Nephron (organoid): ENCODE measurements at regions not wholly inside any gene's neighbourhood (a gene's known extent, or its start where the extent isn't known, plus 50 kb on each side); places are given as distances from the start of the nearest gene placed in this dataset.

Experiments
- H3K27ac Mint-ChIP-seq, 3 experiments: 2 replicates each; pipeline ENCODE4 v1.8.0; 2020; ENCODE audit warnings: mixed read lengths in 3 of 3, mild to moderate bottlenecking in 2 of 3, moderate library complexity in 1 of 3
- H3K27me3 Mint-ChIP-seq: 2 replicates; pipeline ENCODE4 v1.8.0; 2021; ENCODE audit warnings: low read depth, mild to moderate bottlenecking, moderate library complexity, mixed read lengths
- H3K36me3 Mint-ChIP-seq: 2 replicates; pipeline ENCODE4 v1.8.0; 2020; ENCODE audit warnings: low read depth, mixed read lengths
- H3K4me1 Mint-ChIP-seq: 2 replicates; pipeline ENCODE4 v1.8.0; 2020; ENCODE audit warnings: mixed read lengths
- H3K4me3 Mint-ChIP-seq, 3 experiments: 2 replicates each; pipeline ENCODE4 v1.8.0; 2020; ENCODE audit warnings: mild to moderate bottlenecking in 3 of 3, mixed read lengths in 3 of 3, moderate library complexity in 2 of 3
- H3K9me3 Mint-ChIP-seq: 2 replicates; pipeline ENCODE4 v1.8.0; 2020; ENCODE audit warnings: mixed read lengths
- TF ChIP-seq, protein P1 (sequence below), 3 experiments: fragments of 200-600 bp; sonication (generic); IDR thresholded peaks; one replicate each; pipeline ENCODE4 v1.5.0; 2021; ENCODE audit warnings: antibody characterized with exemption in 3 of 3; ENCODE audit not compliant: unreplicated experiment in 3 of 3

DNA sequence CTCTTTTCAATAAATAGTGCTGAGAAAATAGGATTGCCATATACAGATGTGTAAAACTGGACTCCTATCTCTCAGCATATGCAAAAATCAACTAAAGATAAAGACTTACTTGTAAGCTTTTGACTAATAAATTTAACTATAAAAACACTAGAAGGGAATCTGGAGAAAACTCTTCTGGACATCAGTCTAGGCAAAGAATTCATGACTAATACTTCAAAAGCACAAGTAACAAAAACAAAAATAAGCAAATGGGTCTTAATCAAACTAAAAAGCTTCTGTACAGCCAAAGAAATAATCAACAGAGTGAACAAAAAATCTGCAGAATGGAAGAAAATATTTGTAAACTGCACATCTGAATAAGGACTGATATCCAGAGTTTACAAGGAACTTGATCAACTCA, 1122.2 kb downstream of the TBL1XR1 start:
- H3K27me3 Mint-ChIP-seq, result no peaks in the 10 kb centered on the region
- no peak overlapping the region for H3K27ac Mint-ChIP-seq
- TF ChIP-seq, protein P1, sequence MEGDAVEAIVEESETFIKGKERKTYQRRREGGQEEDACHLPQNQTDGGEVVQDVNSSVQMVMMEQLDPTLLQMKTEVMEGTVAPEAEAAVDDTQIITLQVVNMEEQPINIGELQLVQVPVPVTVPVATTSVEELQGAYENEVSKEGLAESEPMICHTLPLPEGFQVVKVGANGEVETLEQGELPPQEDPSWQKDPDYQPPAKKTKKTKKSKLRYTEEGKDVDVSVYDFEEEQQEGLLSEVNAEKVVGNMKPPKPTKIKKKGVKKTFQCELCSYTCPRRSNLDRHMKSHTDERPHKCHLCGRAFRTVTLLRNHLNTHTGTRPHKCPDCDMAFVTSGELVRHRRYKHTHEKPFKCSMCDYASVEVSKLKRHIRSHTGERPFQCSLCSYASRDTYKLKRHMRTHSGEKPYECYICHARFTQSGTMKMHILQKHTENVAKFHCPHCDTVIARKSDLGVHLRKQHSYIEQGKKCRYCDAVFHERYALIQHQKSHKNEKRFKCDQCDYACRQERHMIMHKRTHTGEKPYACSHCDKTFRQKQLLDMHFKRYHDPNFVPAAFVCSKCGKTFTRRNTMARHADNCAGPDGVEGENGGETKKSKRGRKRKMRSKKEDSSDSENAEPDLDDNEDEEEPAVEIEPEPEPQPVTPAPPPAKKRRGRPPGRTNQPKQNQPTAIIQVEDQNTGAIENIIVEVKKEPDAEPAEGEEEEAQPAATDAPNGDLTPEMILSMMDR (IDR thresholded peaks at IDR 0.05; ENCODE audit: unreplicated experiment in 3 of 3), result no peak
- H3K4me1 Mint-ChIP-seq, result peaks cover 27% of the 10 kb centered on the region
- no peak overlapping the region for H3K4me3 Mint-ChIP-seq
- H3K36me3 Mint-ChIP-seq, result no peaks in the 10 kb centered on the region
- peaks cover 2% of the 10 kb centered on the region for H3K9me3 Mint-ChIP-seq

DNA sequence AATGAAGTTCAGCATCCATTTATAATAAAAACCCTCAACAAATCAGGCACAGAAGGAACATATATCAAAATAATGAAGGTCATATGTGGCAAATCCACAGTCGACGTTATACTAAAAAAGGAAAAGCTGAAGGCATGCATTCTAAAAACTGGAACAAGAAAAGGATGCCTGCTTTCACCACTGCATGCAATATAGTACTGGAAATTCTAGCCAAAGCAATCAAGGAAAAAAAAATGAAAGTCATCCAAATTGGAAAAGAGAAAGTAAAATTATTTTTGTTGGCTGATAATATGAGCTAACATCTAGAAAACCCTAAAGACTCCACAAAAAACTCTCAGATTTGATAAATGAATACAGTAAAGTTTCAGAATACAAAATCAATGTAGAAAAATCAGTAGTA, 1123.2 kb downstream of the TBL1XR1 start:
- no peak overlapping the region for H3K4me3 Mint-ChIP-seq
- TF ChIP-seq, protein P1 (IDR thresholded peaks at IDR 0.05; ENCODE audit: unreplicated experiment in 3 of 3), result no peak

DNA sequence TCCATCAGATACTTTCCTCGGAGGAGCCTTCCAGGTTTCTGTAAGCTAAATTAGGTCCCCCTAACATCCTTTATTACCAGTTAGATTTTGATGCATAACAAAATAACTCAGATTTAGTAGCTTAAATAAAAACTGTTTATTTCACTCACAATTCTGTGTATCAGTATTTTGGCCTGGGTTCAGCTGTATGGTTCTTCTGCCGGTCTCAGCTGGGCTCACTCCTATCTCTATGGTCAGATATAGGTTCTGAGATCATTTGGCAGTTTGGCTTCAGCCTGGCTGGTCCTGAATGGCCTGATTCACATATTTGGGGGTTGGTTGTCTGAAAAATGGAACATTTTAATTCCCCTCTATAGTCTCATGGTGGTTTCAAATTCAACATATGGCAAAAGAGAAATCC, 1125.3 kb downstream of the TBL1XR1 start:
- Mint-ChIP-seq H3K36me3 (no peaks in the 10 kb centered on the region), H3K4me1 (peaks cover 13% of the 10 kb centered on the region), H3K9me3 (no peaks in the 10 kb centered on the region), H3K4me3 (no peak overlapping the region), H3K27me3 (no peaks in the 10 kb centered on the region), H3K27ac (no peak overlapping the region)
- TF ChIP-seq, protein P1 (IDR thresholded peaks at IDR 0.05; ENCODE audit: unreplicated experiment in 3 of 3), result no peak

More for the DNA sequence above, 1123.2 kb downstream of the TBL1XR1 start:
- H3K9me3 Mint-ChIP-seq, result peaks cover 2% of the 10 kb centered on the region
- no peaks in the 10 kb centered on the region for H3K36me3 Mint-ChIP-seq
- H3K4me1 Mint-ChIP-seq, result peaks cover 25% of the 10 kb centered on the region
- H3K27ac Mint-ChIP-seq, result no peak overlapping the region
- no peaks in the 10 kb centered on the region for H3K27me3 Mint-ChIP-seq

DNA sequence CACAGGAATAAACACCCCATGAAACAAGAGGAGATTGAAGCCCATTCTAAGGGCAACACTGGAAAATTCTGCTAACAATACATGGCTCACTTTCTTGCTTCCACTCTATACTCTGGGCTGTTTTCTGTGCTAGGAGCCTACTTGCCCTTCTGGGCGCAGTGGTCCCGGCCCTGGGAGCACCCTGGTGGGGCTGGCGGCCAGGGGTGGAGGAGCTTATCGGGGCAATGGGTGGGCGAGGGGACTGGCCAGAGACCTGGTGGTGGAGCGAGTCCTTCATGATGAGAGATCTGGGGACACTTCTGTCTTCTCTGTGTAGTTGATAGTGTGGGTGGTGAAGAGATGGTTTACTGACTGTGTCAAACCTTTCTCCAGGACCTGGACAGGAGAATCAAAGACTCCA, 1128.5 kb downstream of the TBL1XR1 start:
- Mint-ChIP-seq H3K9me3 (no peaks in the 10 kb centered on the region), H3K27me3 (no peaks in the 10 kb centered on the region)
- TF ChIP-seq, protein P1 (IDR thresholded peaks at IDR 0.05; ENCODE audit: unreplicated experiment in 3 of 3), result no peak

DNA sequence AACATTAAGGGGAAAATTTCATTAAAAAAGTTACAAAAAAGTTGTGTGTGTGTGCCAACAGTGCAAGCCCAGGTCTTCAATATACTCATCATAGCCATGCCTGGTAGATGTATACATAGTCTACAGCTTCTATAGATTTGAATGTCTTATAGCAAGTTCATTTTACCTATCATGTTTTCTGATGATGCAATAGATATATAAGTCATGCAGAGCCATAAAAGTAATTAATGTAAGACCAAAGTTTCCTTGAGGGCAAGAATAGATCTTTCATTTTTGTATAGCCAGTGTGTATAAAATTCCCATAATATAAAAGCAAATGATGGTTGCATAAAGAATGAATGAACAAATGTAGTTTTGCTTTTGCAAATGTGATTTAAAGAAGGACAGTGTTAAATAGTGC, 1138.4 kb downstream of the TBL1XR1 start:
- TF ChIP-seq, protein P1 (IDR thresholded peaks at IDR 0.05; ENCODE audit: unreplicated experiment in 3 of 3), result no peak
- Mint-ChIP-seq H3K4me1 (no peaks in the 10 kb centered on the region), H3K36me3 (no peaks in the 10 kb centered on the region), H3K27ac (no peak overlapping the region), H3K4me3 (no peak overlapping the region), H3K27me3 (no peaks in the 10 kb centered on the region), H3K9me3 (no peaks in the 10 kb centered on the region)

More for the DNA sequence above, 1128.5 kb downstream of the TBL1XR1 start:
- H3K4me1 Mint-ChIP-seq, result no peaks in the 10 kb centered on the region
- H3K36me3 Mint-ChIP-seq, result no peaks in the 10 kb centered on the region
- no peak overlapping the region for H3K27ac Mint-ChIP-seq
- H3K4me3 Mint-ChIP-seq, result no peak overlapping the region

DNA sequence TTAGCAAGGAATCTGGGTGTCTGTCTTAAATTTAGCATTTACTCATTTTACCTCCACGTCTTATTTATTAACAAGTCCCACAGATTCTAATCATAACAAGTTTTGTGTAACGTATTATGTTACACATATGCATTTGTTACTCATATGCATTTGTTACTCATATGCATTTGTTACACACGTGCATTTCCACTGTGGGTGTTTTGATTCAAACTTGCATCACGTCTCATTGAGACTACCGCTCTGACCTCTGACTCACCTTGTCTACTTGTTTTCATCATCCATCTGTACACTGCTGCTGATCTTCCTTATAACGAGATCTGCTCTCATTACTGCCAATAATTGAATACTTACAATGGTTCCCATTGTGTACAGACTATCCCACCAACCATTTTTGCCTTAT, 1141.4 kb downstream of the TBL1XR1 start:
- H3K9me3 Mint-ChIP-seq, result no peaks in the 10 kb centered on the region
- TF ChIP-seq, protein P1 (IDR thresholded peaks at IDR 0.05; ENCODE audit: unreplicated experiment in 3 of 3), result no peak
- H3K27me3 Mint-ChIP-seq, result no peaks in the 10 kb centered on the region
- H3K4me3 Mint-ChIP-seq, result no peak overlapping the region
- H3K27ac Mint-ChIP-seq, result no peak overlapping the region
- no peaks in the 10 kb centered on the region for H3K36me3 Mint-ChIP-seq
- H3K4me1 Mint-ChIP-seq, result no peaks in the 10 kb centered on the region
